ENCODE measurements at regions not wholly inside any gene's neighbourhood (a gene's known extent, or its start where the extent isn't known, plus 50 kb on each side); places are given as distances from the start of the nearest gene placed in this dataset.
"Not testable (repeated sequence)": the region's sequence is repeated elsewhere in the genome, so short reads cannot be mapped to it uniquely, and the experiment has no call there.

GRCh38 chr10:91745090-91745831 lies 53.0 kb upstream of the TNKS2 start:
- no peak for ATAC-seq (replicated peaks)
- no peak overlapping the region for H3K4me3 Mint-ChIP-seq
- no peaks in the 10 kb centered on the region for H3K9me3 Mint-ChIP-seq
- no peak for DNase-seq
- H3K27ac Mint-ChIP-seq = no peak overlapping the region
- peaks cover 40 to 50% of the 10 kb centered on the region in 2 donors for H3K27me3 Mint-ChIP-seq
- no peaks in the 10 kb centered on the region for H3K4me1 Mint-ChIP-seq (ENCODE audit: low read depth in 2 of 2)
- H3K36me3 Mint-ChIP-seq (ENCODE audit: insufficient read depth) = no peaks in the 10 kb centered on the region

GRCh38 chr10:91743465-91743864 lies 54.8 kb upstream of the TNKS2 start:
- H3K27ac Mint-ChIP-seq = no peak overlapping the region
- no peak for DNase-seq
- H3K9me3 Mint-ChIP-seq = no peaks in the 10 kb centered on the region
- no peaks in the 10 kb centered on the region for H3K36me3 Mint-ChIP-seq (ENCODE audit: insufficient read depth)
- peaks cover 49 to 61% of the 10 kb centered on the region in 2 donors for H3K27me3 Mint-ChIP-seq
- no peak for ATAC-seq (replicated peaks)
- H3K4me3 Mint-ChIP-seq = no peak overlapping the region
- no peaks in the 10 kb centered on the region for H3K4me1 Mint-ChIP-seq (ENCODE audit: low read depth in 2 of 2)

GRCh38 chr10:91742229-91742628 lies 56.0 kb upstream of the TNKS2 start:
- no peak overlapping the region for H3K27ac Mint-ChIP-seq
- ATAC-seq (replicated peaks) (no peak), DNase-seq (no peak)
- H3K4me1 Mint-ChIP-seq (ENCODE audit: low read depth in 2 of 2) = no peaks in the 10 kb centered on the region
- no peaks in the 10 kb centered on the region for H3K9me3 Mint-ChIP-seq
- H3K36me3 Mint-ChIP-seq (ENCODE audit: insufficient read depth) = no peaks in the 10 kb centered on the region
- peaks cover 57 to 70% of the 10 kb centered on the region in 2 donors for H3K27me3 Mint-ChIP-seq
- no peak overlapping the region for H3K4me3 Mint-ChIP-seq

DNA sequence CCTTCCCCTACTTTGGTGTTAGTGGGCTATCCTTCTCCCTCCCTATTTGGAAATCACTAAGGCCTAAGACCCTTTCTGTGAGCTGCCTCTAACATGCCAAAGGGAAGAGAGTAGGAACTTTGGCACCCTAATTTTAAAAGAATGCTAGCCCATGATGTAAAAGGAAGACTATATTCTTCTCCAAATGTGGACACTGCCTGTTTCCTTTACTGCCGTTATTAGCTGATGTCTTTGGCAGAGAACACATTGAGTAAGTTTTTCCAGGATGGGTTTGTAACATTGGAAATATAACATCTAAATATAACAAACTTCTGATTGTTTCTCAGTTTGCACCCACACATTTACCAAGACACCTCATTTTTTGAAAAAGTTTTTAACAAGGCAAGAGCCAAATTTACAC lies 56.9 kb upstream of the TNKS2 start:
- DNase-seq (no peak), ATAC-seq (replicated peaks) (no peak)
- Mint-ChIP-seq H3K9me3 (no peaks in the 10 kb centered on the region), H3K4me1 (ENCODE audit: low read depth in 2 of 2) (no peaks in the 10 kb centered on the region), H3K27me3 (peaks cover 63 to 77% of the 10 kb centered on the region in 2 donors), H3K4me3 (no peak overlapping the region), H3K36me3 (ENCODE audit: insufficient read depth) (no peaks in the 10 kb centered on the region), H3K27ac (no peak overlapping the region)

DNA sequence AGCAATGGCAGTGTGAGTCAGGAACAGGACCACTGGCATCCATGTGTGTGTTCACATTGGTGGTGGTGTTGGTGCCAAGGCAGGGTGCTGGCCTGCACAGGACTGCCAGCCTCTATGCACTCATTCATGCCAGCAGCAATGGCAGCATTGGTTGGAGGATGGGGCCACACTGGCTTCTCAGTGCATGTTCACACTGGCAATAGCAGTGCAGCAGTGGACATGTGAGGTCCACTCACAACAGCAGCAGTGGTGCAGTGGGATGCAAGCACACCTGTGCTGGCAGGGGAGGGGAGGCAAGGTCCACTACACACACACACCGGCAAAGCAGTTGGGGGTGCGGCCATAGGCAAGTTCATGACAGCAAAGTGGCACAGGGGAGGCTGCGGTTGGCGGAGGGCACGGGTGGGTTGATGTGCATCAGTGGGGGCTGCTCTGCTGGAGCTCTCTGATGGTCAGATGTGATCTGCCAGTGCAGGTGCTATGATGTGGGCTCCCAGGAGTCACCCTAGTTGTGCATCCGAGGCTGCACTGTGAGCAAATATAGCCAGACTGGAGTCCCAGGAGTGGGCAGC lies 57.8 kb upstream of the TNKS2 start:
- ATAC-seq (replicated peaks) (no peak), DNase-seq (no peak)
- peaks cover 60 to 77% of the 10 kb centered on the region in 2 donors for H3K27me3 Mint-ChIP-seq
- no peak overlapping the region for H3K4me3 Mint-ChIP-seq
- no peaks in the 10 kb centered on the region for H3K36me3 Mint-ChIP-seq (ENCODE audit: insufficient read depth)
- no peak overlapping the region for H3K27ac Mint-ChIP-seq
- no peaks in the 10 kb centered on the region for H3K9me3 Mint-ChIP-seq
- no peaks in the 10 kb centered on the region for H3K4me1 Mint-ChIP-seq (ENCODE audit: low read depth in 2 of 2)

GRCh38 chr10:91732265-91732664 lies 66.0 kb upstream of the TNKS2 start:
- DNase-seq; H3K9me3 Mint-ChIP-seq; ATAC-seq (replicated peaks); H3K4me3 Mint-ChIP-seq; H3K36me3 Mint-ChIP-seq (ENCODE audit: insufficient read depth); H3K4me1 Mint-ChIP-seq (ENCODE audit: low read depth in 2 of 2); H3K27ac Mint-ChIP-seq: not testable (repeated sequence)
- H3K27me3 Mint-ChIP-seq = peaks cover 33 to 39% of the 10 kb centered on the region in 2 donors

GRCh38 chr10:91729339-91729738 lies 68.9 kb upstream of the TNKS2 start:
- H3K27ac Mint-ChIP-seq; H3K36me3 Mint-ChIP-seq (ENCODE audit: insufficient read depth); ATAC-seq (replicated peaks); H3K4me1 Mint-ChIP-seq (ENCODE audit: low read depth in 2 of 2); H3K27me3 Mint-ChIP-seq; H3K9me3 Mint-ChIP-seq; H3K4me3 Mint-ChIP-seq; DNase-seq: not testable (repeated sequence)

DNA sequence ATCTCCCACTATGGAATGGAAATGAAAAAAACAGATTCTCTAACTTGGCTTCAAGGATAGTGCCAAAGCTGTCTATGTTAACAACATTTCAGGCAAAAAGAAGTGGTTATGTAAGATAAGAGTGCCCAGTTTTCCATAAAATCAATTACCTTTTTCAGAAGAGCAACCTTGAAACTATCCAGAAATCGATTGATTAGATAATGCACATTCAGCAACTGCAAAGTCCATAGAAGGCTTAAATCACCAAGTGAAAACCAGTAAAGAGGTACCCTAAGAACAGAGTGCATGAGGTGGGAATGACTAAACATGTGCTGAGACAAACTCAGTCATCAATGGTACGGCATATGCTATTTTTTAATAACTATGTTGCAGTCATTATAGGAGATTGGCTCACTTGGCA lies 71.9 kb upstream of the TNKS2 start:
- Mint-ChIP-seq H3K4me3 (no peak overlapping the region), H3K36me3 (ENCODE audit: insufficient read depth) (no peaks in the 10 kb centered on the region), H3K27me3 (peaks cover 6 to 7% of the 10 kb centered on the region in 2 donors), H3K9me3 (no peaks in the 10 kb centered on the region), H3K27ac (no peak overlapping the region), H3K4me1 (ENCODE audit: low read depth in 2 of 2) (no peaks in the 10 kb centered on the region)
- ATAC-seq (replicated peaks) (no peak), DNase-seq (no peak)

GRCh38 chr10:91724933-91725332 lies 73.3 kb upstream of the TNKS2 start:
- Mint-ChIP-seq H3K4me3 (no peak overlapping the region), H3K27me3 (peaks cover 7 to 11% of the 10 kb centered on the region in 2 donors), H3K36me3 (ENCODE audit: insufficient read depth) (no peaks in the 10 kb centered on the region), H3K4me1 (ENCODE audit: low read depth in 2 of 2) (no peaks in the 10 kb centered on the region), H3K9me3 (no peaks in the 10 kb centered on the region), H3K27ac (no peak overlapping the region)
- ATAC-seq (replicated peaks) (no peak), DNase-seq (no peak)

- H3K27me3 Mint-ChIP-seq = peaks cover 48 to 49% of the 10 kb centered on the region in 2 donors
- H3K36me3 Mint-ChIP-seq (ENCODE audit: insufficient read depth) = no peaks in the 10 kb centered on the region
- no peaks in the 10 kb centered on the region for H3K4me1 Mint-ChIP-seq (ENCODE audit: low read depth in 2 of 2)
- H3K9me3 Mint-ChIP-seq = no peaks in the 10 kb centered on the region
- no peak for ATAC-seq (replicated peaks)
- no peak overlapping the region for H3K27ac Mint-ChIP-seq
- no peak for DNase-seq
- no peak overlapping the region for H3K4me3 Mint-ChIP-seq
These were observed 80.7 kb upstream of the PPP1R3C start for GRCh38 chr10:91713461-91714072.

DNA sequence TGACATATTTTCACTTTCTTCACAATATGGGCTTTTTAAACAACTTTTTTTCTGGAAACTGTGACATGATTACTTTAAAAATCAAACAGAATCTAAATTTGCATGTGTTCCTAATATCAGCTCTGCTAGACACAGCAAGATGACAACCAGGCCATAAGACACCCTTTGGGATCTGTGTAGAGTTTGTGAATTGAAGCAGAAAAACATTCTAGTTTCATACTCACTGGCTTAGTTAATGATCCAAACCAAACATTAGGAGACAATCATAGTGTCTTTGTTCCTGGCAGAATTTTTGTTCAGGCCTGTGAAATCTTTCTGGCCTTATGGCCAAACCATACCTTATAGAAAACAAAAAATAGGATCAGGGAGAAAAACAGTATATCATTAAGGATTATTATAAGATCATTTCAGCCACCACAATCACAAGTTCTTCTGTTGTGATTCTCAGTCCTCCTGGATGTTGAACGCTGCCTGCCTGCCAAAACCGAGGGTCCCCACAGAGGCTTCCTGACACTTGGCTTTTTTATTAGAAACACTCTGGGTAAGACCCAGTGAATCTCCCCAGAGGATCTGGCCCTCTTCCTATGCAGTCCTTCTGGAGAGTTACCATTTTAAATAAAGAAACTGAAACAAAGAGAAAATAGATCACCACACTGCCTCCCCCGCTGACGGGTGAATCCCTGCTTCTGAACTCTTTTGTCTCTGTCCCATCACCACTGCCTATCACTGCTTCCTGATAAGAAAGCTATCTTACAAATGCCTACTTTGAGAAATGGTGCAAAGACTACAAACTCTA lies 79.2 kb upstream of the PPP1R3C start:
- H3K4me1 Mint-ChIP-seq (ENCODE audit: low read depth in 2 of 2) = no peaks in the 10 kb centered on the region
- no peaks in the 10 kb centered on the region for H3K9me3 Mint-ChIP-seq
- no peak for DNase-seq
- no peak overlapping the region for H3K4me3 Mint-ChIP-seq
- no peak for ATAC-seq (replicated peaks)
- peaks cover 35 to 39% of the 10 kb centered on the region in 2 donors for H3K27me3 Mint-ChIP-seq
- H3K36me3 Mint-ChIP-seq (ENCODE audit: insufficient read depth) = no peaks in the 10 kb centered on the region
- no peak overlapping the region for H3K27ac Mint-ChIP-seq

DNA sequence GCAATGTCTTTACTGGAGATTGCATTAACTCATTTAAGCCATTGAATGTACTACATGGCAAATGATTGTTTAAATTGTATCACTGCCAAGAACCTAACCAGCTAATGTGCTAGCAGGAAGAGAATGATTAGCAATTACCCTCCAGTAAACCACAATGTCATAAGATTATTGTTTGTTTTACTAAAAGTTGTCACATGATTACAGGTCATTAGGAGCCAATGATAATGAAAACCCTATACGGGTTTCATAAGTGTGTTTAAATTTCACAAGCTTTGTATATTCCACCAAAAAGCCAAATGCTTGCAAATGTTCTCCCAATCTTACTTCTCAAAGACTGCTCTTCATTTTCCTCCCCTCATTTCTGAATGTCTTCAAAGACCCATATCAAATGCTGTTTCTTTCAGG lies 76.5 kb upstream of the PPP1R3C start:
- DNase-seq = no peak
- Mint-ChIP-seq H3K27ac (no peak overlapping the region), H3K36me3 (ENCODE audit: insufficient read depth) (no peaks in the 10 kb centered on the region), H3K9me3 (no peaks in the 10 kb centered on the region), H3K4me3 (no peak overlapping the region), H3K27me3 (peaks cover 33 to 41% of the 10 kb centered on the region in 2 donors), H3K4me1 (ENCODE audit: low read depth in 2 of 2) (no peaks in the 10 kb centered on the region)
- ATAC-seq (replicated peaks) = no peak

- H3K9me3 Mint-ChIP-seq = no peaks in the 10 kb centered on the region
- no peak overlapping the region for H3K4me3 Mint-ChIP-seq
- ATAC-seq (replicated peaks) = no peak
- peaks cover 23 to 30% of the 10 kb centered on the region in 2 donors for H3K27me3 Mint-ChIP-seq
- H3K4me1 Mint-ChIP-seq (ENCODE audit: low read depth in 2 of 2) = no peaks in the 10 kb centered on the region
- H3K36me3 Mint-ChIP-seq (ENCODE audit: insufficient read depth) = no peaks in the 10 kb centered on the region
- H3K27ac Mint-ChIP-seq = no peak overlapping the region
- no peak for DNase-seq
These were observed 75.4 kb upstream of the PPP1R3C start for GRCh38 chr10:91708174-91708861.

Data from effector memory CD8-positive, alpha-beta T cell (primary cell).